BJ (cell line): ENCODE measurements at regions not wholly inside any gene's neighbourhood (a gene's known extent, or its start where the extent isn't known, plus 50 kb on each side); places are given as distances from the start of the nearest gene placed in this dataset.

Source experiments
- CTCF ChIA-PET: fragments of 350-600 bp; formaldehyde crosslinking; extraction: SDS; loops from one replicate; lab custom pipeline; 2021; ENCODE audit warnings: antibody characterized with exemption, inconsistent platforms; lab: Yijun Ruan, JAX
- POLR2A ChIA-PET: fragments of 300-600 bp; sonication (Branson Sonifier 250); formaldehyde crosslinking; extraction: SDS; loops from one replicate; lab custom pipeline; 2021; ENCODE audit warnings: antibody characterized with exemption; lab: Charles Lee
- DNase-seq: peaks from one replicate; pipeline ENCODE4 v3.0.0-alpha.2; 2011; ENCODE audit warnings: low read depth
- H3K27me3 ChIP-seq: 2 replicates; pipeline ENCODE4 v1.6.0; 2011; ENCODE audit warnings: low read length; ENCODE audit not compliant: control insufficient read depth, insufficient read depth
- H3K36me3 ChIP-seq: 2 replicates; pipeline ENCODE4 v1.5.1; 2011; ENCODE audit warnings: low read length; ENCODE audit not compliant: control insufficient read depth, insufficient read depth
- H3K4me3 ChIP-seq: 2 replicates; pipeline ENCODE4 v1.5.1; 2011; ENCODE audit warnings: low read depth, mild to moderate bottlenecking, control low read depth, low read length
- CTCF ChIP-seq: IDR thresholded peaks from 2 replicates; pipeline ENCODE4 v1.5.1; 2011; ENCODE audit warnings: low read depth, mild to moderate bottlenecking, control low read depth, inconsistent platforms, low read length, moderate library complexity; ENCODE audit not compliant: insufficient read depth

GRCh38 chr4:181427076-181427475, 816.1 kb upstream of the TENM3 start:
- CTCF ChIA-PET, result no interaction called here

GRCh38 chr4:181431006-181431405, 812.2 kb upstream of the TENM3 start:
- H3K4me3 ChIP-seq, result no peak overlapping the region
- POLR2A ChIA-PET, result no interaction called here
- no peak for DNase-seq
- TF ChIP-seq CTCF, result no peak
- H3K36me3 ChIP-seq, result no peaks in the 10 kb centered on the region
- CTCF ChIA-PET, result no interaction called here
- H3K27me3 ChIP-seq, result no peaks in the 10 kb centered on the region

More at GRCh38 chr4:181427076-181427475, 816.1 kb upstream of the TENM3 start:
- Histone ChIP-seq H3K4me3 (no peak overlapping the region), H3K27me3 (no peaks in the 10 kb centered on the region), H3K36me3 (no peaks in the 10 kb centered on the region)
- no peak for TF ChIP-seq CTCF
- POLR2A ChIA-PET, result no interaction called here
- no peak for DNase-seq

GRCh38 chr4:181431661-181432060, 811.5 kb upstream of the TENM3 start:
- Histone ChIP-seq H3K4me3 (no peak overlapping the region), H3K36me3 (no peaks in the 10 kb centered on the region), H3K27me3 (no peaks in the 10 kb centered on the region)
- no peak for TF ChIP-seq CTCF
- DNase-seq, result no peak
- POLR2A ChIA-PET, result no interaction called here
- CTCF ChIA-PET, result no interaction called here

- TF ChIP-seq CTCF, result no peak
- ChIA-PET CTCF (no interaction called here), POLR2A (no interaction called here)
- H3K4me3 ChIP-seq, result no peak overlapping the region
- no peak for DNase-seq
- H3K36me3 ChIP-seq, result no peaks in the 10 kb centered on the region
- no peaks in the 10 kb centered on the region for H3K27me3 ChIP-seq
These were observed 810.9 kb upstream of the TENM3 start for GRCh38 chr4:181432335-181432734.

GRCh38 chr4:181437895-181438294, 805.3 kb upstream of the TENM3 start:
- Histone ChIP-seq H3K4me3 (no peak overlapping the region), H3K36me3 (no peaks in the 10 kb centered on the region), H3K27me3 (no peaks in the 10 kb centered on the region)
- CTCF ChIA-PET, result no interaction called here
- DNase-seq, result no peak
- TF ChIP-seq CTCF, result no peak
- POLR2A ChIA-PET, result no interaction called here
